ENCODE measurements at regions not wholly inside any gene's neighbourhood (a gene's known extent, or its start where the extent isn't known, plus 50 kb on each side); places are given as distances from the start of the nearest gene placed in this dataset.

GRCh38 chr5:84727708-84728107, 343.0 kb upstream of the EDIL3 start:
- no peak overlapping the region for H3K27ac ChIP-seq (ENCODE audit: low read depth, low read length)
- H2AFZ ChIP-seq (ENCODE audit: low read length) = no peak overlapping the region
- no peak for DNase-seq (ENCODE audit: insufficient read length, low spot score, missing footprints)
- no peak overlapping the region for H3K4me2 ChIP-seq (ENCODE audit: insufficient read depth, low read length)
- no peaks in the 10 kb centered on the region for H3K79me2 ChIP-seq (ENCODE audit: insufficient read depth, low read length)
- no peaks in the 10 kb centered on the region for H4K20me1 ChIP-seq (ENCODE audit: insufficient read depth, low read length)
- no peak overlapping the region for H3K4me3 ChIP-seq (ENCODE audit: insufficient read depth, low read length)
- no peaks in the 10 kb centered on the region for H3K27me3 ChIP-seq (ENCODE audit: insufficient read depth, low read length)
- H3K9me3 ChIP-seq (ENCODE audit: low read depth, low read length) = no peaks in the 10 kb centered on the region
- H3K4me1 ChIP-seq (ENCODE audit: insufficient read depth, low read length) = peaks cover 3% of the 10 kb centered on the region
- no peaks in the 10 kb centered on the region for H3K36me3 ChIP-seq (ENCODE audit: insufficient read depth, low read length)
- TF ChIP-seq CTCF (IDR thresholded peaks at IDR 0.05; ENCODE audit: extremely low read depth, low read depth, low read length) = no peak

- Histone ChIP-seq H3K79me2 (ENCODE audit: insufficient read depth, low read length) (no peaks in the 10 kb centered on the region), H3K27me3 (ENCODE audit: insufficient read depth, low read length) (no peaks in the 10 kb centered on the region), H3K4me3 (ENCODE audit: insufficient read depth, low read length) (no peak overlapping the region), H3K36me3 (ENCODE audit: insufficient read depth, low read length) (no peaks in the 10 kb centered on the region), H3K9me3 (ENCODE audit: low read depth, low read length) (no peaks in the 10 kb centered on the region), H2AFZ (ENCODE audit: low read length) (no peak overlapping the region), H4K20me1 (ENCODE audit: insufficient read depth, low read length) (no peaks in the 10 kb centered on the region), H3K4me2 (ENCODE audit: insufficient read depth, low read length) (no peak overlapping the region), H3K4me1 (ENCODE audit: insufficient read depth, low read length) (peaks cover 3% of the 10 kb centered on the region), H3K27ac (ENCODE audit: low read depth, low read length) (no peak overlapping the region)
- DNase-seq (ENCODE audit: insufficient read length, low spot score, missing footprints) = no peak
- TF ChIP-seq CTCF (IDR thresholded peaks at IDR 0.05; ENCODE audit: extremely low read depth, low read depth, low read length) = no peak
Observed at GRCh38 chr5:84725946-84726570, 341.4 kb upstream of the EDIL3 start.

- no peak overlapping the region for H3K4me3 ChIP-seq (ENCODE audit: insufficient read depth, low read length)
- H2AFZ ChIP-seq (ENCODE audit: low read length) = no peak overlapping the region
- no peak overlapping the region for H3K4me2 ChIP-seq (ENCODE audit: insufficient read depth, low read length)
- H3K27me3 ChIP-seq (ENCODE audit: insufficient read depth, low read length) = no peaks in the 10 kb centered on the region
- no peaks in the 10 kb centered on the region for H3K36me3 ChIP-seq (ENCODE audit: insufficient read depth, low read length)
- peak; percentile 31 for DNase-seq (ENCODE audit: insufficient read length, low spot score, missing footprints)
- H3K4me1 ChIP-seq (ENCODE audit: insufficient read depth, low read length) = peaks cover 3% of the 10 kb centered on the region
- H4K20me1 ChIP-seq (ENCODE audit: insufficient read depth, low read length) = no peaks in the 10 kb centered on the region
- TF ChIP-seq CTCF (IDR thresholded peaks at IDR 0.05; ENCODE audit: extremely low read depth, low read depth, low read length) = no peak
- no peaks in the 10 kb centered on the region for H3K79me2 ChIP-seq (ENCODE audit: insufficient read depth, low read length)
- peaks cover 2% of the 10 kb centered on the region for H3K9me3 ChIP-seq (ENCODE audit: low read depth, low read length)
- peak overlapping the region; percentile 4 for H3K27ac ChIP-seq (ENCODE audit: low read depth, low read length)
Observed at GRCh38 chr5:84724683-84725082, 340.0 kb upstream of the EDIL3 start.

GRCh38 chr5:84724181-84724580, 339.5 kb upstream of the EDIL3 start:
- Histone ChIP-seq H3K36me3 (ENCODE audit: insufficient read depth, low read length) (no peaks in the 10 kb centered on the region), H3K27ac (ENCODE audit: low read depth, low read length) (peak overlapping the region; percentile 4), H2AFZ (ENCODE audit: low read length) (no peak overlapping the region)

More at GRCh38 chr5:84724181-84724580, 339.5 kb upstream of the EDIL3 start:
- TF ChIP-seq CTCF (IDR thresholded peaks at IDR 0.05; ENCODE audit: extremely low read depth, low read depth, low read length) = no peak
- Histone ChIP-seq H3K4me3 (ENCODE audit: insufficient read depth, low read length) (no peak overlapping the region), H4K20me1 (ENCODE audit: insufficient read depth, low read length) (no peaks in the 10 kb centered on the region), H3K27me3 (ENCODE audit: insufficient read depth, low read length) (no peaks in the 10 kb centered on the region), H3K79me2 (ENCODE audit: insufficient read depth, low read length) (no peaks in the 10 kb centered on the region), H3K4me2 (ENCODE audit: insufficient read depth, low read length) (no peak overlapping the region), H3K4me1 (ENCODE audit: insufficient read depth, low read length) (peaks cover 3% of the 10 kb centered on the region), H3K9me3 (ENCODE audit: low read depth, low read length) (peaks cover 2% of the 10 kb centered on the region)
- DNase-seq (ENCODE audit: insufficient read length, low spot score, missing footprints) = no peak

Measured in osteoblast (primary cell).